AG04450 (cell line): ENCODE measurements at regions not wholly inside any gene's neighbourhood (a gene's known extent, or its start where the extent isn't known, plus 50 kb on each side); places are given as distances from the start of the nearest gene placed in this dataset.

ENCODE experiments used
- CTCF ChIA-PET: fragments of 300-600, 350-600 bp; formaldehyde crosslinking; extraction: SDS; loops from one replicate; lab custom pipeline; 2022; ENCODE audit warnings: antibody characterized with exemption, inconsistent platforms; lab: Charles Lee
- POLR2A ChIA-PET: fragments of 350-600 bp; formaldehyde crosslinking; extraction: SDS; loops from one replicate; lab custom pipeline; 2021; ENCODE audit warnings: antibody characterized with exemption, inconsistent platforms; lab: Yijun Ruan, JAX
- DNase-seq: peaks from one replicate; pipeline ENCODE4 v3.0.0-alpha.2; 2011; ENCODE audit warnings: low read depth, low spot score
- H3K27ac ChIP-seq: one replicate; pipeline ENCODE4 v1.5.1; 2012; ENCODE audit warnings: low read depth, low read length, control low read depth
- H3K27me3 ChIP-seq: one replicate; pipeline ENCODE4 v1.6.0; 2012; ENCODE audit warnings: low read length; ENCODE audit not compliant: control insufficient read depth, insufficient read depth
- H3K4me3 ChIP-seq: 2 replicates; pipeline ENCODE4 v1.5.1; 2011; ENCODE audit warnings: mild to moderate bottlenecking, low read depth, low read length, control low read depth
- H3K9me3 ChIP-seq: 2 replicates; pipeline ENCODE4 v1.5.1; 2012; ENCODE audit warnings: low read length; ENCODE audit not compliant: control insufficient read depth, insufficient read depth
- TF ChIP-seq, protein P1 (sequence below): IDR thresholded peaks from 2 replicates; pipeline ENCODE4 v1.5.1; 2011; ENCODE audit warnings: low read depth, low read length, control low read depth, inconsistent platforms

GRCh38 chr6:40892223-40892622 lies 146.8 kb downstream of the UNC5CL start:
- no peak overlapping the region for H3K27ac ChIP-seq
- ChIA-PET POLR2A (no interaction called here), CTCF (interaction anchor here (7.3 kb wide), 1 partner anchor 135 kb away, joined by 183 read pairs; no protein-coding TSS in a partner anchor)
- H3K27me3 ChIP-seq: peaks cover 31% of the 10 kb centered on the region
- no peaks in the 10 kb centered on the region for H3K9me3 ChIP-seq
- DNase-seq: no peak
- H3K4me3 ChIP-seq: no peak overlapping the region
- TF ChIP-seq, protein P1, sequence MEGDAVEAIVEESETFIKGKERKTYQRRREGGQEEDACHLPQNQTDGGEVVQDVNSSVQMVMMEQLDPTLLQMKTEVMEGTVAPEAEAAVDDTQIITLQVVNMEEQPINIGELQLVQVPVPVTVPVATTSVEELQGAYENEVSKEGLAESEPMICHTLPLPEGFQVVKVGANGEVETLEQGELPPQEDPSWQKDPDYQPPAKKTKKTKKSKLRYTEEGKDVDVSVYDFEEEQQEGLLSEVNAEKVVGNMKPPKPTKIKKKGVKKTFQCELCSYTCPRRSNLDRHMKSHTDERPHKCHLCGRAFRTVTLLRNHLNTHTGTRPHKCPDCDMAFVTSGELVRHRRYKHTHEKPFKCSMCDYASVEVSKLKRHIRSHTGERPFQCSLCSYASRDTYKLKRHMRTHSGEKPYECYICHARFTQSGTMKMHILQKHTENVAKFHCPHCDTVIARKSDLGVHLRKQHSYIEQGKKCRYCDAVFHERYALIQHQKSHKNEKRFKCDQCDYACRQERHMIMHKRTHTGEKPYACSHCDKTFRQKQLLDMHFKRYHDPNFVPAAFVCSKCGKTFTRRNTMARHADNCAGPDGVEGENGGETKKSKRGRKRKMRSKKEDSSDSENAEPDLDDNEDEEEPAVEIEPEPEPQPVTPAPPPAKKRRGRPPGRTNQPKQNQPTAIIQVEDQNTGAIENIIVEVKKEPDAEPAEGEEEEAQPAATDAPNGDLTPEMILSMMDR: no peak

DNA sequence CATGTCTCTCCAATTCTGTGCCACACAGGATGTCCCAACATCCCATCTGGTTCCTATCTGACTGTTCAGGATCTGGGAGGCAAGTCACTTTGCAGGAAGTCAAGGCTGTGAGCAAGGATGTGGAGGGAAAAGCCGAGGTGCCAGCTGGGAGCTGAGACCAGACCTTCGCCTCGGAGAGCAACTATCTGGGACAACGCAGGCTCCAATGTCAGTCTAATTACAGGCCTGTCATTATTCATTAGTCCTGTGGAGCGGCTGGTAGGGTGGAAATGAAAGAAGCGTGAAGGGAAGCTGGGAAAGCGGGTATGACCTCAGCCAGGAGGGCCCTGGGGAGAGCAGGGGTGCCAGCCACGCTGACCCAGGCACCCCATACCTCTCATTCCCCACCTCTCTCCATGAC lies 147.3 kb downstream of the UNC5CL start:
- POLR2A ChIA-PET: no interaction called here
- no peak overlapping the region for H3K27ac ChIP-seq
- CTCF ChIA-PET: interaction anchor here (7.3 kb wide), 1 partner anchor 136 kb away, joined by 183 read pairs; no protein-coding TSS in a partner anchor
- DNase-seq: no peak
- no peak overlapping the region for H3K4me3 ChIP-seq
- TF ChIP-seq, protein P1: no peak
- no peaks in the 10 kb centered on the region for H3K9me3 ChIP-seq
- peaks cover 31% of the 10 kb centered on the region for H3K27me3 ChIP-seq

DNA sequence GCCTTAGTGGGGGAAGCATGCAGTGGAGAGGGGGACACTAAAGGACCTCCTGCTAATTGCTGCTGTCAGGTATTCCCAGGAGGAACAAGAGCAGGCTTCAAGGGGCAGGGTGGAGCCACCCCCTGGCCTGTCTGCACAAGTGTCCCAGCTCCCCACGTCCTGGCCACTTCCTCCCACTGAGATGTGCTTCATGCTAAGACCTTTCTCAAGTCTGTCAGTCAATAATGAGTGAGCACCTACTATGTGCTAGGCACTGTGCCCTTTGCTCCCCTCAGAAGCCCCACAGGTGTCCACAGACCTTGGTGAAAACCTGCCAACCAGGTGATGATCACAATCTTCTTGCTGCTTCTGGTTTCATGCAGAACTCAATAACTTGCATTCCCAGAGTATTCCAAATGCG lies 147.9 kb downstream of the UNC5CL start:
- no peak overlapping the region for H3K4me3 ChIP-seq
- CTCF ChIA-PET: no interaction called here
- peaks cover 34% of the 10 kb centered on the region for H3K27me3 ChIP-seq
- no peaks in the 10 kb centered on the region for H3K9me3 ChIP-seq
- no peak for DNase-seq
- TF ChIP-seq, protein P1: no peak
- POLR2A ChIA-PET: no interaction called here
- no peak overlapping the region for H3K27ac ChIP-seq

- no peaks in the 10 kb centered on the region for H3K9me3 ChIP-seq
- DNase-seq: no peak
- TF ChIP-seq, protein P1: no peak
- no peak overlapping the region for H3K27ac ChIP-seq
- H3K4me3 ChIP-seq: no peak overlapping the region
- peaks cover 34% of the 10 kb centered on the region for H3K27me3 ChIP-seq
- ChIA-PET POLR2A (no interaction called here), CTCF (interaction anchor here (0.8 to 1.3 kb wide), 2 partner anchors 138 to 139 kb away, joined by 3 to 6 read pairs; no protein-coding TSS in a partner anchor)
These were observed 149.7 kb downstream of the UNC5CL start for GRCh38 chr6:40889137-40889832.

- DNase-seq: no peak
- ChIA-PET CTCF (interaction anchor here (0.8 to 1.0 kb wide), 2 partner anchors 135 to 138 kb away, joined by 3 read pairs; no protein-coding TSS in a partner anchor), POLR2A (no interaction called here)
- no peaks in the 10 kb centered on the region for H3K9me3 ChIP-seq
- H3K4me3 ChIP-seq: no peak overlapping the region
- H3K27ac ChIP-seq: no peak overlapping the region
- peaks cover 32% of the 10 kb centered on the region for H3K27me3 ChIP-seq
- TF ChIP-seq, protein P1: no peak
These were observed 150.5 kb downstream of the UNC5CL start for GRCh38 chr6:40888456-40888990.
